Activated T-cell treated with anti-CD3 and anti-CD28 coated beads, Interleukin-2, amount 50 U/mL, for 1 hour (primary cell): ENCODE measurements at regions not wholly inside any gene's neighbourhood (a gene's known extent, or its start where the extent isn't known, plus 50 kb on each side); places are given as distances from the start of the nearest gene placed in this dataset.

Experiments used
- DNase-seq: peaks from one replicate; pipeline ENCODE4 v3.0.0-alpha.2; 2020

GRCh38 chr6:37106051-37106363 is 63.9 kb upstream of the PIM1 start:
- no peak for DNase-seq

GRCh38 chr6:37106554-37106953 is 63.4 kb upstream of the PIM1 start:
- no peak for DNase-seq

- DNase-seq, result no peak
Observed at GRCh38 chr6:37106982-37107491, 62.9 kb upstream of the PIM1 start.

- no peak for DNase-seq
Observed at GRCh38 chr6:37109714-37110499, 60.0 kb upstream of the PIM1 start.

GRCh38 chr6:37110500-37111461 is 59.2 kb upstream of the PIM1 start:
- DNase-seq, result no peak

DNA sequence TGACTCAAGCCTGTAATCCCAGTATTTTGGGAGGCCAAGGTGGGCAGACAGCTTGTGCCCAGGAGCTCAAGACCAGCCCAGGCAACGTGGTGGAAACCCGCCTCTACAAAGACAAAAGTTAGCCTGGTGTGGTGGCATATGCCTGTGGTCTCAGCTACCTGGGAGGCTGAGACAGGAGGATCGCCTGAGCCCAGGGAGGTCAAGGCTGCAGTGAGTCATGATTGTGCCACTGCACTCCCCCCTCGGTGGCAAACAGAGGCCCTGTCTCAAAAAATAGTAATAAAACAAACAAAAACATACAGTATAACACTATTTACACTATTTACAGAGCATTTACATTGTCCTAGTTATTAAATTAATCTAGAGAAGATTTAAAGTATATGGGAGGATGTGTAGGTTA is 56.0 kb upstream of the PIM1 start:
- no peak for DNase-seq

DNA sequence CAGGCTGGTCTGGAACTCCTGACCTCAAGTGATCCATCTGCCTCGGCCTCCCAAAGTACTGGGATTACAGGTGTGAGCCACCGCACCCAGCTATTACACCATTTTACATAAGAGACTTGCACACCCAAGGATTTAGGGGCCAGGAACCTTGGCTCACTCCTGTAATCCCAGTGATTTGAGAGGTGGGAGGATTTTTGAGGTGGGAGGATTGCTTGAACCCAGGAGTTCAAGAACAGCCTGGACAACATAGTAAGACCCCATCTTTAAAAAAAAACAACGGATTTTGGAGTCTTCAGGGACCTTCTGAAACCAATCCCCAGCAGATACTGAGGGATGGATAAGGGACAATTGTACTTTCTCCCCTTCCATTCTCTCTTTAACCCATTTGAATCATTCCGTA is 55.3 kb upstream of the PIM1 start:
- no peak for DNase-seq

DNA sequence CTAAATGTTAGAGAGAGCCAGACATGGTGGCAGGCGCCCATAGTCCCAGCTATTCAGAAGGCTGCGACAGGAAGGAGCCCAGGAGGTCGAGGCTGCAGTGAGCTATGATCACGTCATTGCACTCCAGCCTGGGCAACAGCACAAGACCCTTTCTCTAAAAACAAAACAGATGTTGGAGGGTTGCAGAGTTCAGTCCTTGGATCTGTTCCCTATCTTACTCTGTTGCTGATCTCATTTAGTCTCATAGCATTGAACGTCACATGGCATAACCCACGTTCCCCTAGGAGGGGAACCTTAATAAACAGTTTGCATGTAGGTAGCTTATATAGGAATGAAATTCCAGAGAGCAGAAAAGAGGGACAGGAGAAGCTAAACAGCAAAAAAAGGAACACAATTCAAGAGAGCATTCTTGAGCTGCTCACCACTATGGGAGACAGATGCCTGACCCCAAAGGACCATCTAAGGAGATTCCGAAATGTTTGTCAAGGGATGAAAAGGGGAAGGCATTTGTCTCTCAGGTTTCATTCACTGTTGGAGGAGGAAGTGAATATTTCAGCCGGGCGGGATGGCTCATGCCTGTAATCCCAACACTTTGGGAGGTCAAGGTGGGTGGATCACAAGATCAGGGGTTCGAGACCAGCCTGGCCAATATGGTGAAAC is 54.6 kb upstream of the PIM1 start:
- DNase-seq, result no peak

DNA sequence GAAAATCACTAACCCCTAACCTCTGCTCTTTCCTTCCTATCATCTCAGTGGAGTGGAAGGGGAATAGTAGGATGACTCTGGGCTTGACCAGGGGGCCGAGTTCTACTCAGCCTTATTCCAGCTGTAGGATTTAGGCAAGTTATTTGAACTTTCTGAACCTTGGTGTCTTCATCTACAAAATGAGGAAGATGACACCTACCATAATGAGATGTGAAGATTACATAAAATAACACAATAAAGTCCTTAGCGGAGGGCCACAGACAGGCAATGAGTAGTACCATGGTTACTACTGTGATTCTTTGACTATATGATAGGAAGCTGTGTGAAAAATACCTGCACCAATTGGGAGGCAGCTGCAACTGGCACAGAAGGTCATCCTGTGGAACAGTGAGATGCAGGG is 53.6 kb upstream of the PIM1 start:
- DNase-seq, result no peak

DNA sequence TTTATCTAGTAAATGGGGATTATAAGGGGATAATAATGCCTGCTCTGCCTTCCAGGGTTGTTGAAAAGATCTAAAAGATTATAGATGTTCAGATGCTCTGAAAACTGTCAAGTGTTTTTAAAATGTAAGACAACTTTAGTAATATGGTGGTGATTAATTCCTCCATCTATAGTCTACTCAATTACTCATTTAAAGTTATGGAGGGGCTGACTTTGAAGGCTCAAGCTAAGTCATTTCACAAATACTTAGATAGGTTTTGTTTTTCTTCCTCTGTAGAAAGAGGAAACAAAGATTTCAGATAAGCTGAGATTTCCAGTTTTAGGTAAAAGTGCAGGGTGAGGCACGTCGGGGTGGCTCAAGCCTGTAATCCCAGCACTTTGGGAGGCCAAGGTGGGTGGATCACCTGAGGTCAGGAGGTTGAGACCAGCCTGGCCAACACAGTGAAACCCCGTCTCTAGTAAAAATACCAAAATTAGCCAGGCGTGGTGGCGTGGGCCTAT is 50.5 kb upstream of the PIM1 start:
- no peak for DNase-seq
